Trophoblast cell (in vitro differentiated cells and primary cell): ENCODE measurements at regions not wholly inside any gene's neighbourhood (a gene's known extent, or its start where the extent isn't known, plus 50 kb on each side); places are given as distances from the start of the nearest gene placed in this dataset.

Experiments used
- DNase-seq, 2 donors: peaks; one replicate each; pipeline ENCODE4 v3.0.0-alpha.2; 2016
- H2AFZ ChIP-seq: 2 replicates; pipeline ENCODE4 v1.6.1; 2013; ENCODE audit warnings: low read length, moderate library complexity, mild to moderate bottlenecking; ENCODE audit not compliant: insufficient read depth, poor library complexity
- H2AK5ac ChIP-seq: 2 replicates; pipeline ENCODE4 v1.6.1; 2013; ENCODE audit warnings: mild to moderate bottlenecking, low read length
- H2BK120ac ChIP-seq: 2 replicates; pipeline ENCODE4 v1.6.1; 2013; ENCODE audit warnings: low read length, mild to moderate bottlenecking, moderate library complexity; ENCODE audit not compliant: insufficient read depth, poor library complexity
- H2BK12ac ChIP-seq: 2 replicates; pipeline ENCODE4 v1.6.1; 2013; ENCODE audit warnings: mild to moderate bottlenecking, low read length, moderate library complexity
- H2BK5ac ChIP-seq: 2 replicates; pipeline ENCODE4 v1.6.1; 2013; ENCODE audit warnings: low read length, low read depth, moderate library complexity, mild to moderate bottlenecking; ENCODE audit not compliant: poor library complexity
- H3K14ac ChIP-seq: 2 replicates; pipeline ENCODE4 v1.6.1; 2013; ENCODE audit warnings: mild to moderate bottlenecking, low read length
- H3K18ac ChIP-seq: 2 replicates; pipeline ENCODE4 v1.6.1; 2013; ENCODE audit warnings: mild to moderate bottlenecking, low read length
- H3K23ac ChIP-seq: 2 replicates; pipeline ENCODE4 v1.6.1; 2013; ENCODE audit warnings: low read length
- H3K27ac ChIP-seq: 2 replicates; pipeline ENCODE4 v1.5.1; 2013; ENCODE audit warnings: low read depth, mild to moderate bottlenecking, inconsistent platforms, low read length, moderate library complexity
- H3K27me3 ChIP-seq: 2 replicates; pipeline ENCODE4 v1.6.1; 2013; ENCODE audit warnings: inconsistent platforms, mild to moderate bottlenecking, low read length, moderate library complexity; ENCODE audit not compliant: insufficient read depth
- H3K36me3 ChIP-seq, 2 experiments: 1 replicate in 1 of 2; 2 replicates in 1 of 2; pipeline ENCODE4 v1.6.1; 2013; ENCODE audit warnings: low read length in 2 of 2, mild to moderate bottlenecking in 2 of 2, moderate library complexity in 1 of 2; ENCODE audit not compliant: insufficient read depth in 2 of 2, control insufficient read depth in 1 of 2
- H3K4ac ChIP-seq: 2 replicates; pipeline ENCODE4 v1.6.1; 2013; ENCODE audit warnings: low read depth, mild to moderate bottlenecking, low read length, moderate library complexity
- H3K4me1 ChIP-seq, 2 experiments: 1 replicate in 1 of 2; 2 replicates in 1 of 2; pipeline ENCODE4 v1.6.1; 2013; ENCODE audit warnings: low read length in 2 of 2, mild to moderate bottlenecking in 2 of 2, moderate library complexity in 1 of 2; ENCODE audit not compliant: insufficient read depth in 2 of 2, control insufficient read depth in 1 of 2
- H3K4me2 ChIP-seq: 2 replicates; pipeline ENCODE4 v1.6.1; 2013; ENCODE audit warnings: inconsistent platforms, mild to moderate bottlenecking, low read length, moderate library complexity
- H3K4me3 ChIP-seq: 2 replicates; pipeline ENCODE4 v1.5.1; 2013; ENCODE audit warnings: mild to moderate bottlenecking, low read depth, low read length, inconsistent platforms
- H3K79me1 ChIP-seq: one replicate; pipeline ENCODE4 v1.6.1; 2013; ENCODE audit warnings: low read length
- H3K79me2 ChIP-seq: 2 replicates; pipeline ENCODE4 v1.6.1; 2013; ENCODE audit warnings: low read length, mild to moderate bottlenecking; ENCODE audit not compliant: control insufficient read depth, insufficient read depth, poor library complexity
- H3K9ac ChIP-seq: 2 replicates; pipeline ENCODE4 v1.6.1; 2013; ENCODE audit warnings: mild to moderate bottlenecking, low read length
- H3K9me3 ChIP-seq: 2 replicates; pipeline ENCODE4 v1.6.1; 2013; ENCODE audit warnings: low read depth, mild to moderate bottlenecking, control low read depth, inconsistent platforms, low read length; ENCODE audit not compliant: insufficient read depth
- H4K12ac ChIP-seq: 2 replicates; pipeline ENCODE4 v1.6.1; 2013; ENCODE audit warnings: low read depth, mild to moderate bottlenecking, low read length, moderate library complexity
- H4K8ac ChIP-seq: 2 replicates; pipeline ENCODE4 v1.6.1; 2013; ENCODE audit warnings: low read depth, mild to moderate bottlenecking, low read length, moderate library complexity
- H4K91ac ChIP-seq: one replicate; pipeline ENCODE4 v1.6.1; 2013; ENCODE audit warnings: low read depth, mild to moderate bottlenecking, low read length, moderate library complexity
- WGBS: extraction: QIAGEN DNeasy Blood & Tissue Kit; methylation state at CpG from one replicate; pipeline ENCODE4 v1.1.7; 2013; ENCODE audit warnings: missing lambda C conversion rate; ENCODE audit not compliant: insufficient read length, insufficient coverage; ENCODE audit errors: extremely low coverage; 5-methylcytosine and 5-hydroxymethylcytosine counted together

GRCh38 chr7:84631913-84632312 is 437.3 kb upstream of the SEMA3A start:
- no peak overlapping the region for H3K9ac ChIP-seq
- H3K79me2 ChIP-seq, result no peaks in the 10 kb centered on the region
- H3K4ac ChIP-seq, result no peak overlapping the region
- H2AFZ ChIP-seq, result no peak overlapping the region
- H2BK120ac ChIP-seq, result no peak overlapping the region
- no peak overlapping the region for H3K23ac ChIP-seq
- H3K27ac ChIP-seq, result no peak overlapping the region
- no peak for DNase-seq
- H3K4me2 ChIP-seq, result no peak overlapping the region
- no CpG with 5 or more reads among the region's 4 CpGs for WGBS
- peaks cover 0 to 2% of the 10 kb centered on the region in 2 experiments for H3K36me3 ChIP-seq
- H3K4me1 ChIP-seq, result peaks cover 0 to under 1% of the 10 kb centered on the region in 2 experiments
- no peak overlapping the region for H4K12ac ChIP-seq
- H3K14ac ChIP-seq, result no peak overlapping the region
- no peak overlapping the region for H3K4me3 ChIP-seq
- H2BK12ac ChIP-seq, result no peak overlapping the region
- no peaks in the 10 kb centered on the region for H3K27me3 ChIP-seq
- H2BK5ac ChIP-seq, result no peak overlapping the region
- H2AK5ac ChIP-seq, result no peak overlapping the region
- H3K9me3 ChIP-seq, result peaks cover 6% of the 10 kb centered on the region
- H3K18ac ChIP-seq, result no peak overlapping the region
- no peak overlapping the region for H4K8ac ChIP-seq
- no peaks in the 10 kb centered on the region for H3K79me1 ChIP-seq
- no peak overlapping the region for H4K91ac ChIP-seq

- no peak for DNase-seq
- H2AFZ ChIP-seq, result no peak overlapping the region
- no peak overlapping the region for H2BK5ac ChIP-seq
- no CpG with 5 or more reads among the region's 2 CpGs for WGBS
- no peak overlapping the region for H4K12ac ChIP-seq
- no peak overlapping the region for H3K9ac ChIP-seq
- no peak overlapping the region for H2BK120ac ChIP-seq
- H4K8ac ChIP-seq, result no peak overlapping the region
- no peak overlapping the region for H2AK5ac ChIP-seq
- no peak overlapping the region for H3K4me2 ChIP-seq
- H3K79me1 ChIP-seq, result no peaks in the 10 kb centered on the region
- H3K14ac ChIP-seq, result no peak overlapping the region
- H3K4ac ChIP-seq, result no peak overlapping the region
- H3K27me3 ChIP-seq, result no peaks in the 10 kb centered on the region
- H3K4me1 ChIP-seq, result no peaks in the 10 kb centered on the region
- no peak overlapping the region for H3K18ac ChIP-seq
- H3K9me3 ChIP-seq, result peaks cover 6% of the 10 kb centered on the region
- peaks cover 0 to 2% of the 10 kb centered on the region in 2 experiments for H3K36me3 ChIP-seq
- H3K27ac ChIP-seq, result no peak overlapping the region
- H4K91ac ChIP-seq, result no peak overlapping the region
- H3K4me3 ChIP-seq, result no peak overlapping the region
- no peaks in the 10 kb centered on the region for H3K79me2 ChIP-seq
- no peak overlapping the region for H2BK12ac ChIP-seq
- H3K23ac ChIP-seq, result no peak overlapping the region
Observed at GRCh38 chr7:84629640-84630318, 435.2 kb upstream of the SEMA3A start.

- H3K9ac ChIP-seq, result no peak overlapping the region
- no CpG with 5 or more reads among the region's 3 CpGs for WGBS
Observed at GRCh38 chr7:84629216-84629615, 434.6 kb upstream of the SEMA3A start.

GRCh38 chr7:84627250-84627649 is 432.7 kb upstream of the SEMA3A start:
- H3K36me3 ChIP-seq, result peaks cover 0 to 2% of the 10 kb centered on the region in 2 experiments
- no peak overlapping the region for H3K4ac ChIP-seq
- no peaks in the 10 kb centered on the region for H3K79me1 ChIP-seq
- H2AK5ac ChIP-seq, result no peak overlapping the region
- no peaks in the 10 kb centered on the region for H3K4me1 ChIP-seq
- no peak overlapping the region for H3K9ac ChIP-seq
- no peak overlapping the region for H4K12ac ChIP-seq
- no peak overlapping the region for H3K4me3 ChIP-seq
- no peak overlapping the region for H3K27ac ChIP-seq
- H2AFZ ChIP-seq, result no peak overlapping the region
- peaks cover 3% of the 10 kb centered on the region for H3K9me3 ChIP-seq
- no peak overlapping the region for H2BK5ac ChIP-seq
- H3K18ac ChIP-seq, result no peak overlapping the region
- DNase-seq, result no peak
- no peak overlapping the region for H3K23ac ChIP-seq
- H3K14ac ChIP-seq, result no peak overlapping the region
- no peak overlapping the region for H3K4me2 ChIP-seq
- WGBS, result no CpG with 5 or more reads among the region's 2 CpGs
- H2BK12ac ChIP-seq, result no peak overlapping the region
- H3K79me2 ChIP-seq, result no peaks in the 10 kb centered on the region
- no peaks in the 10 kb centered on the region for H3K27me3 ChIP-seq
- H4K91ac ChIP-seq, result no peak overlapping the region
- no peak overlapping the region for H2BK120ac ChIP-seq
- H4K8ac ChIP-seq, result no peak overlapping the region

More at GRCh38 chr7:84629216-84629615, 434.6 kb upstream of the SEMA3A start:
- H3K4ac ChIP-seq, result no peak overlapping the region
- no peaks in the 10 kb centered on the region for H3K79me1 ChIP-seq
- no peak overlapping the region for H2BK12ac ChIP-seq
- H3K4me1 ChIP-seq, result no peaks in the 10 kb centered on the region
- H3K14ac ChIP-seq, result no peak overlapping the region
- no peak overlapping the region for H4K91ac ChIP-seq
- no peak overlapping the region for H3K27ac ChIP-seq
- H2BK120ac ChIP-seq, result no peak overlapping the region
- no peak overlapping the region for H2AFZ ChIP-seq
- DNase-seq, result no peak
- H2AK5ac ChIP-seq, result no peak overlapping the region
- no peaks in the 10 kb centered on the region for H3K79me2 ChIP-seq
- no peaks in the 10 kb centered on the region for H3K27me3 ChIP-seq
- H3K23ac ChIP-seq, result no peak overlapping the region
- no peak overlapping the region for H3K4me2 ChIP-seq
- H3K36me3 ChIP-seq, result peaks cover 0 to 2% of the 10 kb centered on the region in 2 experiments
- no peak overlapping the region for H3K18ac ChIP-seq
- H3K4me3 ChIP-seq, result no peak overlapping the region
- H2BK5ac ChIP-seq, result no peak overlapping the region
- H4K12ac ChIP-seq, result no peak overlapping the region
- no peak overlapping the region for H4K8ac ChIP-seq
- peaks cover 6% of the 10 kb centered on the region for H3K9me3 ChIP-seq
